ENCODE measurements at regions not wholly inside any gene's neighbourhood (a gene's known extent, or its start where the extent isn't known, plus 50 kb on each side); places are given as distances from the start of the nearest gene placed in this dataset.

DNA sequence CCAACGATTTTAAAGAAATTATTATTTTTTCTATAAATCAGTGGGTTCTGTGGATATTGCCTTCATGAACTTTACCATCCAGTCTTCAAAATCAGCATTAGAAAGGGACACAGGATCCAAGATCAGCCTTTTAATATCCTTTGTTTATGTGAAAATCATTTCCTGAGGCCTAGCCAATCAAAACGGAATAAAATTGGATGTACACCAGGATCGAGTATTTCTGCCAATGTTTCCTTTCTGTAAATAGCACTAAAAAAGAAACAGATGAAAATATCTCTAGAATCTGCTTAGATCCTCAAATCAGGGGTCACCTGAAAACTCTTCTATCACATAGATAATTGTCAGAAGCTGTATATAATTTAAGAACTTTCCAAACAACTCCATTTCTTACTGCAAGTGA, 1598.5 kb downstream of the LRRC4C start:
- no peaks in the 10 kb centered on the region for H3K36me3 ChIP-seq (ENCODE audit: control insufficient read depth in 2 of 2, insufficient read depth in 2 of 2, low read length in 2 of 2)
- H3K27ac ChIP-seq (ENCODE audit: low read depth in 2 of 2, low read length in 2 of 2): no peak overlapping the region
- no peaks in the 10 kb centered on the region for H3K27me3 ChIP-seq (ENCODE audit: control insufficient read depth in 2 of 2, insufficient read depth in 2 of 2, low read length in 2 of 2)
- no peak overlapping the region for H3K9ac ChIP-seq (ENCODE audit: low read depth in 1 of 2, low read length in 2 of 2)
- H3K4me1 ChIP-seq (ENCODE audit: control insufficient read depth in 2 of 2, insufficient read depth in 2 of 2, low read length in 2 of 2): no peaks in the 10 kb centered on the region
- no peak overlapping the region for H3K4me3 ChIP-seq (ENCODE audit: low read length in 2 of 2)
- H3K9me3 ChIP-seq (ENCODE audit: control insufficient read depth in 2 of 2, low read length in 2 of 2): no peaks in the 10 kb centered on the region

DNA sequence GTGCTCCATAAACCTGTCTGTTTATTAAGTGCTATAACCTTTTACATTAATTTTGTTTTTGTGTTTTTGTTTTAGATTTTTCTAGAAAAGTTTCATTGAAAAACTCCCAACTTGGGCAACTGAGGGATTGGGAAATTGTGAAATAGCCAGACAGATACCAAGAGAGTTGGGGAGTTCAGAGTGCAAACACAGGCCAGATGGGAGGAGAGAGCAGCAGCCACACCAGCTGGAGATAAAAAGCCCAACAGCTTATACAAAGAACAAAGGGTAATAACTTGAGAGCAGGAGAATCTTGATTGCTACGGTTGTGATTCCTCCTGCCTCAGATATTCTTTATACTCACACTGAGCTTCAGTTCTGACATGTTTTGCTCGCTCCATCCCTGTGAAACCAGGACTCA, 1642.2 kb downstream of the LRRC4C start:
- H3K4me3 ChIP-seq (ENCODE audit: low read length in 2 of 2): no peak overlapping the region
- H3K27me3 ChIP-seq (ENCODE audit: control insufficient read depth in 2 of 2, insufficient read depth in 2 of 2, low read length in 2 of 2): no peaks in the 10 kb centered on the region
- no peaks in the 10 kb centered on the region for H3K36me3 ChIP-seq (ENCODE audit: control insufficient read depth in 2 of 2, insufficient read depth in 2 of 2, low read length in 2 of 2)
- no peaks in the 10 kb centered on the region for H3K4me1 ChIP-seq (ENCODE audit: control insufficient read depth in 2 of 2, insufficient read depth in 2 of 2, low read length in 2 of 2)
- H3K9ac ChIP-seq (ENCODE audit: low read depth in 1 of 2, low read length in 2 of 2): no peak overlapping the region
- H3K27ac ChIP-seq (ENCODE audit: low read depth in 2 of 2, low read length in 2 of 2): no peak overlapping the region
- H3K9me3 ChIP-seq (ENCODE audit: control insufficient read depth in 2 of 2, low read length in 2 of 2): no peaks in the 10 kb centered on the region

DNA sequence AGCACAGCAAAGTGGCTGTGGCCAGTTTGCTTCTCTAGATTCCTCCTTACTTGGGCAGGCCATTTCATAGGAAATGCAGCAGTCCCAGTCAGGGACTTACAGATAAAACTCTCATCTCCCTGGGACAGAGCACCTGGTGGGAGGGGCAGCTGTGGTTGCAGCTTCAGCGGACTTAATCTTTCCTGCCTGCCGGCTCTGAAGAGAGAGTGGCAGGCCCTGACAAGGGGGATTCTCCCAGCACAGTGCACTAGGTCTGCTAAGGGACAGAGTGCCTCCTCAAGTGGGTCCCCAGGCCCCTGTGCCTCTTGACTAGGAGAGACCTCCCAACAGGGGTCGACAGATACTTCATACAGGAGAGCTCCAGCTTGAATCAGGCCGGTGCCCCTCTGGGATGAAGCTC, 1649.1 kb downstream of the LRRC4C start:
- no peak overlapping the region for H3K9ac ChIP-seq (ENCODE audit: low read depth in 1 of 2, low read length in 2 of 2)
- H3K36me3 ChIP-seq (ENCODE audit: control insufficient read depth in 2 of 2, insufficient read depth in 2 of 2, low read length in 2 of 2): no peaks in the 10 kb centered on the region
- no peak overlapping the region for H3K4me3 ChIP-seq (ENCODE audit: low read length in 2 of 2)
- no peak overlapping the region for H3K27ac ChIP-seq (ENCODE audit: low read depth in 2 of 2, low read length in 2 of 2)
- no peaks in the 10 kb centered on the region for H3K4me1 ChIP-seq (ENCODE audit: control insufficient read depth in 2 of 2, insufficient read depth in 2 of 2, low read length in 2 of 2)
- no peaks in the 10 kb centered on the region for H3K9me3 ChIP-seq (ENCODE audit: control insufficient read depth in 2 of 2, low read length in 2 of 2)
- H3K27me3 ChIP-seq (ENCODE audit: control insufficient read depth in 2 of 2, insufficient read depth in 2 of 2, low read length in 2 of 2): no peaks in the 10 kb centered on the region

DNA sequence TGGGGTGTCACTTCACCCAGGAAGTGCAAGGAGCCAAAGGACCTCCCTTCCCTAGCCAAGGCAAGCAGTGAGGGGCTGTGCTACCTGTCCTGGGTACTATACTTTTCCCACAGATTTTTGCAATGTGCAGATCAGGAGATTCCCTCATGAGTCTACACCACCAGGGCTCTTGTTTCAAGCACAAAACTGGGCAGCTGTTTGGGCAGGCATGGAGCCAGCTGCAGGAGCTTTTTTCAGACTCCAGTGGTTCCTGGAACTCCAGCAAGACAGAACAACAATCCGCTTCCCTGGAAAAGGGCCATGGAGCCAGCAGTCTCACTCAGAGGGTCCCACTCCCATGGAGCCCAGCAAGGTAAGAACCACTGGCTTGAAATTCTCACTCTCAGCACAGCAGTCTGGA, 1649.6 kb downstream of the LRRC4C start:
- H3K9me3 ChIP-seq (ENCODE audit: control insufficient read depth in 2 of 2, low read length in 2 of 2): no peaks in the 10 kb centered on the region

DNA sequence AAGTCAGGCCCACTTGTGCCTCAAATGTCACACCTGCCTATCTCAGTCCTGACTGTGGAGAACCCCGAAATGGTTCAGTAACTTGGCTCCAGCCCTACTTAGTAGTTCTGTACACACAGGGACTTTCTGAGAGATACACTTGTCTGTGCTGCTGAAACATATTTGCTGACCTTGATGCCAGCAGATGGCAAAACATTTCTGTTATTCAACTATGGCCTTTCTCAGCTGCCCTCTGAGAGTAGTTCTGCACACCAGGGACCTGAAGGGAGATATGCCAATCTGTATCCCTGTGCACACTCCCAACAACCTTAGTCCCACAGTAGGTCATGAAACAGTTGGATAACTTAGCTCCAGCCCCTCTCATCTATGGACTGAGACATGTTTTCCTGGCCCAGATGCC, 1651.5 kb downstream of the LRRC4C start:
- no peaks in the 10 kb centered on the region for H3K27me3 ChIP-seq (ENCODE audit: control insufficient read depth in 2 of 2, insufficient read depth in 2 of 2, low read length in 2 of 2)
- no peak overlapping the region for H3K4me3 ChIP-seq (ENCODE audit: low read length in 2 of 2)
- H3K36me3 ChIP-seq (ENCODE audit: control insufficient read depth in 2 of 2, insufficient read depth in 2 of 2, low read length in 2 of 2): no peaks in the 10 kb centered on the region
- no peak overlapping the region for H3K27ac ChIP-seq (ENCODE audit: low read depth in 2 of 2, low read length in 2 of 2)
- no peaks in the 10 kb centered on the region for H3K9me3 ChIP-seq (ENCODE audit: control insufficient read depth in 2 of 2, low read length in 2 of 2)
- no peaks in the 10 kb centered on the region for H3K4me1 ChIP-seq (ENCODE audit: control insufficient read depth in 2 of 2, insufficient read depth in 2 of 2, low read length in 2 of 2)
- no peak overlapping the region for H3K9ac ChIP-seq (ENCODE audit: low read depth in 1 of 2, low read length in 2 of 2)

More for the DNA sequence above, 1649.6 kb downstream of the LRRC4C start:
- H3K4me3 ChIP-seq (ENCODE audit: low read length in 2 of 2): no peak overlapping the region
- H3K27me3 ChIP-seq (ENCODE audit: control insufficient read depth in 2 of 2, insufficient read depth in 2 of 2, low read length in 2 of 2): no peaks in the 10 kb centered on the region
- H3K36me3 ChIP-seq (ENCODE audit: control insufficient read depth in 2 of 2, insufficient read depth in 2 of 2, low read length in 2 of 2): no peaks in the 10 kb centered on the region
- H3K27ac ChIP-seq (ENCODE audit: low read depth in 2 of 2, low read length in 2 of 2): no peak overlapping the region
- H3K4me1 ChIP-seq (ENCODE audit: control insufficient read depth in 2 of 2, insufficient read depth in 2 of 2, low read length in 2 of 2): no peaks in the 10 kb centered on the region
- no peak overlapping the region for H3K9ac ChIP-seq (ENCODE audit: low read depth in 1 of 2, low read length in 2 of 2)

DNA sequence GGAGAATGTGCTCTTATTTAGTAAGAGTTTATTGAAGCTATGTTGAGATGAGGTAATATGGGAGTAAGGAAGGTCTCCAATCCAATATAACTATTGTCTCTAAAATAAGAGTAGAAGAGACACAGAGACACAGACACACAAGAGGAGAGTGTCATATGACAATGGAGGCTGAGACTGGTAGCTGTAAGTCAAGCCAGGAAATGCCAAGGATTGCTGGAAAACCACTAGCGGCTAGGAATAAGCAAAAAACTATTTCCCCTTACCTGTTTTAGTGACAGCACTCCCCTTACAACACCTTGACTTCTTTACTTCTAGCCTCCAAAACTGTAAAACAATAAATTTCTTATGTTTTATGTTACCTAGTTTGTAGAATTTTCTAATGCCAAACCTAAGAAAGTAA, 1652.8 kb downstream of the LRRC4C start:
- H3K9ac ChIP-seq (ENCODE audit: low read depth in 1 of 2, low read length in 2 of 2): no peak overlapping the region
- H3K4me3 ChIP-seq (ENCODE audit: low read length in 2 of 2): no peak overlapping the region
- no peaks in the 10 kb centered on the region for H3K36me3 ChIP-seq (ENCODE audit: control insufficient read depth in 2 of 2, insufficient read depth in 2 of 2, low read length in 2 of 2)

DNA sequence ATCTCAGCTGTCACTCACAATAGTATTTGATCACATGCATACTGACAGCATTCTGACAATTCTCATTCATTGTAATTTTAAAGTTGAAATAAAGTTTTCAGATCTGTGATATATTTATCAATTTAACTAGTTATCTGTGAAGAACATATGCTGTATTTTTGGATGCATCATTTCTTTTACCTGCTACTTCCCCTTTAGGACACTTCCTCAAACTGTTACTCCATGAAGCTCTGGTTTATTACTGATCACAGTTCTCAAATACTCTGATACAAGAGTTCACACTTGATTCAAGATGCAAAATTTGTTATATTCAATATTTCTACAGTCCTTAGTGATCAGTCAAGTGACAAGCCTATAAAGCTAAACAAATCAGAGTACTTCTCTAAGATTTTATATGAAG, 1655.2 kb downstream of the LRRC4C start:
- Histone ChIP-seq H3K36me3 (ENCODE audit: control insufficient read depth in 2 of 2, insufficient read depth in 2 of 2, low read length in 2 of 2) (no peaks in the 10 kb centered on the region), H3K4me1 (ENCODE audit: control insufficient read depth in 2 of 2, insufficient read depth in 2 of 2, low read length in 2 of 2) (no peaks in the 10 kb centered on the region), H3K27me3 (ENCODE audit: control insufficient read depth in 2 of 2, insufficient read depth in 2 of 2, low read length in 2 of 2) (no peaks in the 10 kb centered on the region), H3K9ac (ENCODE audit: low read depth in 1 of 2, low read length in 2 of 2) (no peak overlapping the region), H3K4me3 (ENCODE audit: low read length in 2 of 2) (no peak overlapping the region), H3K27ac (ENCODE audit: low read depth in 2 of 2, low read length in 2 of 2) (no peak overlapping the region), H3K9me3 (ENCODE audit: control insufficient read depth in 2 of 2, low read length in 2 of 2) (no peaks in the 10 kb centered on the region)

More for the DNA sequence above, 1652.8 kb downstream of the LRRC4C start:
- Histone ChIP-seq H3K9me3 (ENCODE audit: control insufficient read depth in 2 of 2, low read length in 2 of 2) (no peaks in the 10 kb centered on the region), H3K27me3 (ENCODE audit: control insufficient read depth in 2 of 2, insufficient read depth in 2 of 2, low read length in 2 of 2) (no peaks in the 10 kb centered on the region), H3K27ac (ENCODE audit: low read depth in 2 of 2, low read length in 2 of 2) (no peak overlapping the region), H3K4me1 (ENCODE audit: control insufficient read depth in 2 of 2, insufficient read depth in 2 of 2, low read length in 2 of 2) (no peaks in the 10 kb centered on the region)

DNA sequence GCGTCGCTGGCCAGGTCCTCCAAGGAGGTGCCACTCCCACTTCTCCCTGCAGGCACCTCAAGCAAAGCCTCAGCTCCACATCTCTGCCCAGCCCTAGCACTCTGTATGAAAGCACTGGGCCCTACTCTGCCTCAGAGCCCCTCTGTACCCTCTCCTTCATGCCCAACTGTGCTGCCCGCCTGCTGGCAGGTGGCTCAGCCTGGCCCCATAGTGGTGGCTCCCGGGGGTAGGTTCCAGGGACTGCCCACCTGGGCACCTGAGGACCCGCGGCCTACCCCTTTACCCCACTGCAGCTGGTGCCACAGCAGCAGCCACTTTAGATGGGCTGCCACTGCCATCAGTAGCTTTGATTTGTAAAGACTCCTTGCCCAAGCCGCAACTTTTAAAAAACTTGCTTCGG, 1672.8 kb downstream of the LRRC4C start:
- Histone ChIP-seq H3K9me3 (ENCODE audit: control insufficient read depth in 2 of 2, low read length in 2 of 2) (no peaks in the 10 kb centered on the region), H3K4me3 (ENCODE audit: low read length in 2 of 2) (no peak overlapping the region), H3K27me3 (ENCODE audit: control insufficient read depth in 2 of 2, insufficient read depth in 2 of 2, low read length in 2 of 2) (no peaks in the 10 kb centered on the region), H3K9ac (ENCODE audit: low read depth in 1 of 2, low read length in 2 of 2) (no peak overlapping the region), H3K27ac (ENCODE audit: low read depth in 2 of 2, low read length in 2 of 2) (no peak overlapping the region), H3K36me3 (ENCODE audit: control insufficient read depth in 2 of 2, insufficient read depth in 2 of 2, low read length in 2 of 2) (no peaks in the 10 kb centered on the region), H3K4me1 (ENCODE audit: control insufficient read depth in 2 of 2, insufficient read depth in 2 of 2, low read length in 2 of 2) (no peaks in the 10 kb centered on the region)

DNA sequence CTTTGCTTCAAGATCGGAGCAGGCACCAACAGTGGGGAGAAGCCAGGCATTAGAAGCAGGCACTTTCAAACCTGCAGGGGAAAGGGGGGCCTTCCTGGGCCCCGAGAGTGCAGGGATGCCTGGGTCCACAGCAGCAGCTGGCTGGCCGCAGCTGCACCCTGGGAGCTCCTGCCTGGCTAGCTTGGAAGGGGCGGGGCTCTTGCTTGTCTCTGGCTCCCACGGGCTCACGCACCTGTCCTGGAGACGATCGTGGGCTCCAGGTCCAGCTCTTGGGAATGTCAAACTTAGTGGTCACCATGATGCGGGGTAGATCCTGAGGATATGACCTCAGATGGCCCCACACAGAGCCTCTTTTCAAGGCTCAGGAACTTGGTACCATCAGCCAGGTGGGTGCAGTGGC, 1673.2 kb downstream of the LRRC4C start:
- Histone ChIP-seq H3K36me3 (ENCODE audit: control insufficient read depth in 2 of 2, insufficient read depth in 2 of 2, low read length in 2 of 2) (no peaks in the 10 kb centered on the region), H3K27me3 (ENCODE audit: control insufficient read depth in 2 of 2, insufficient read depth in 2 of 2, low read length in 2 of 2) (no peaks in the 10 kb centered on the region), H3K9ac (ENCODE audit: low read depth in 1 of 2, low read length in 2 of 2) (no peak overlapping the region), H3K4me3 (ENCODE audit: low read length in 2 of 2) (no peak overlapping the region), H3K27ac (ENCODE audit: low read depth in 2 of 2, low read length in 2 of 2) (no peak overlapping the region), H3K9me3 (ENCODE audit: control insufficient read depth in 2 of 2, low read length in 2 of 2) (no peaks in the 10 kb centered on the region), H3K4me1 (ENCODE audit: control insufficient read depth in 2 of 2, insufficient read depth in 2 of 2, low read length in 2 of 2) (no peaks in the 10 kb centered on the region)

DNA sequence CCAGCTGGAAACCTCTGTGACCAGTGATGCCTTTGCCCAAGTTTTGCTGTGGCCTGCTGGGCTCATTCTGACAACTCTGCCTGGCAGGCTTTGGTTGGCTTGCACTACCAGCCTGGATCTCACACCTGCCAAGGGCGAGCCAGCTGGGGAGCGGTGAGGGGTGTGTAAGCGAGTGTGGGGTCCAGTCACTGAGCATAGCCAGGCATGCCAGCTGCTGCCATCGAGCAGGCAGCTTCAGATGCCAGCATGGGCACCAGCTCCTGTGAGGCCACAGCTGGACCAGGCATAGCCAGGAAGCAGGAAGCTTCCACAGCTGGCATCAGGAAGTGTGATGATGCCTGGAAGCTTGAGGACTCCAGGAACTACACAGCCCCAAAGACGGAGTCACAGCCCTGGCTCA, 1674.6 kb downstream of the LRRC4C start:
- no peaks in the 10 kb centered on the region for H3K9me3 ChIP-seq (ENCODE audit: control insufficient read depth in 2 of 2, low read length in 2 of 2)
- H3K36me3 ChIP-seq (ENCODE audit: control insufficient read depth in 2 of 2, insufficient read depth in 2 of 2, low read length in 2 of 2): no peaks in the 10 kb centered on the region
- no peaks in the 10 kb centered on the region for H3K27me3 ChIP-seq (ENCODE audit: control insufficient read depth in 2 of 2, insufficient read depth in 2 of 2, low read length in 2 of 2)
- H3K4me1 ChIP-seq (ENCODE audit: control insufficient read depth in 2 of 2, insufficient read depth in 2 of 2, low read length in 2 of 2): no peaks in the 10 kb centered on the region
- H3K9ac ChIP-seq (ENCODE audit: low read depth in 1 of 2, low read length in 2 of 2): no peak overlapping the region
- no peak overlapping the region for H3K27ac ChIP-seq (ENCODE audit: low read depth in 2 of 2, low read length in 2 of 2)
- no peak overlapping the region for H3K4me3 ChIP-seq (ENCODE audit: low read length in 2 of 2)

DNA sequence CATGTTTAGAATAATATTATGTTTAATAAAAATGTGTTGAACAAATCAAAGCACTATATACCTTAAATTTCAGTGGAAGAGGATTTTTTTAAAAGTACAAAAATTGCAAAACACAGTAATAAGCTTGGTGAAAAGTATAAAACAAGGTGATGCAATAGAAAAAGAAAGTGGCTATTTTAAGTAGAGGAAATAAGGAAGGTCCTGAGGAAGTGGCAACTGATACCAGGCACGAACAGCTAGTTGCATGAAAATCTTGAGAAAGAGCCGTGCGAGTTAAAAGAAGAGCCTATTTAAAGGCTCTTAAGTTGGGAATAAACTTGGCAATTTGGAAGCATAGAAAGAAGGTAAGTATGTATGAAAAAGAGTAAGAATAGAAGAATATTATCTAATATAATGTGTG, 1679.3 kb downstream of the LRRC4C start:
- Histone ChIP-seq H3K4me1 (ENCODE audit: control insufficient read depth in 2 of 2, insufficient read depth in 2 of 2, low read length in 2 of 2) (no peaks in the 10 kb centered on the region), H3K27me3 (ENCODE audit: control insufficient read depth in 2 of 2, insufficient read depth in 2 of 2, low read length in 2 of 2) (no peaks in the 10 kb centered on the region), H3K9me3 (ENCODE audit: control insufficient read depth in 2 of 2, low read length in 2 of 2) (no peaks in the 10 kb centered on the region), H3K9ac (ENCODE audit: low read depth in 1 of 2, low read length in 2 of 2) (no peak overlapping the region), H3K36me3 (ENCODE audit: control insufficient read depth in 2 of 2, insufficient read depth in 2 of 2, low read length in 2 of 2) (no peaks in the 10 kb centered on the region), H3K4me3 (ENCODE audit: low read length in 2 of 2) (no peak overlapping the region), H3K27ac (ENCODE audit: low read depth in 2 of 2, low read length in 2 of 2) (no peak overlapping the region)

Measured in mucosa of rectum (tissue), 2 donors.